Inferior parietal cortex (tissue), 1 donor: ENCODE measurements at regions not wholly inside any gene's neighbourhood (a gene's known extent, or its start where the extent isn't known, plus 50 kb on each side); places are given as distances from the start of the nearest gene placed in this dataset.
"Not testable (repeated sequence)": the region's sequence is repeated elsewhere in the genome, so short reads cannot be mapped to it uniquely, and the experiment has no call there.

Experiments
- DNase-seq: peaks from one replicate; pipeline ENCODE4 v3.0.0-alpha.2; 2016; ENCODE audit errors: extremely low spot score

GRCh38 chr1:200496937-200497336 lies 87.1 kb upstream of the ZNF281 start:
- no peak for DNase-seq

- DNase-seq: no peak
These were observed 86.1 kb upstream of the ZNF281 start for GRCh38 chr1:200495901-200496300.

- DNase-seq: no peak
These were observed 83.5 kb upstream of the ZNF281 start for GRCh38 chr1:200493344-200493743.

GRCh38 chr1:200491103-200491502 lies 81.3 kb upstream of the ZNF281 start:
- no peak for DNase-seq

GRCh38 chr1:200490183-200490582 lies 80.3 kb upstream of the ZNF281 start:
- no peak for DNase-seq

GRCh38 chr1:200488375-200489165 lies 78.7 kb upstream of the ZNF281 start:
- DNase-seq: peak; percentile 88

- DNase-seq: no peak
These were observed 77.8 kb upstream of the ZNF281 start for GRCh38 chr1:200487650-200488049.

GRCh38 chr1:200486634-200487033 lies 76.8 kb upstream of the ZNF281 start:
- no peak for DNase-seq

GRCh38 chr1:200484438-200484946 lies 74.7 kb upstream of the ZNF281 start:
- DNase-seq: not testable (repeated sequence)

GRCh38 chr1:200483491-200484143 lies 73.8 kb upstream of the ZNF281 start:
- DNase-seq: no peak

- DNase-seq: no peak
These were observed 71.1 kb upstream of the ZNF281 start for GRCh38 chr1:200480964-200481363.

GRCh38 chr1:200479816-200480215 lies 70.0 kb upstream of the ZNF281 start:
- no peak for DNase-seq

- DNase-seq: no peak
These were observed 69.2 kb upstream of the ZNF281 start for GRCh38 chr1:200478945-200479558.

GRCh38 chr1:200478239-200478623 lies 68.4 kb upstream of the ZNF281 start:
- DNase-seq: no peak

GRCh38 chr1:200474633-200475032 lies 64.8 kb upstream of the ZNF281 start:
- no peak for DNase-seq

- no peak for DNase-seq
These were observed 64.0 kb upstream of the ZNF281 start for GRCh38 chr1:200473698-200474371.

- DNase-seq: no peak
These were observed 61.9 kb upstream of the ZNF281 start for GRCh38 chr1:200471739-200472138.

- no peak for DNase-seq
These were observed 58.6 kb upstream of the ZNF281 start for GRCh38 chr1:200468264-200469001.

GRCh38 chr1:200464784-200465400 lies 55.1 kb upstream of the ZNF281 start:
- no peak for DNase-seq
